ENCODE measurements at regions not wholly inside any gene's neighbourhood (a gene's known extent, or its start where the extent isn't known, plus 50 kb on each side); places are given as distances from the start of the nearest gene placed in this dataset.

GRCh38 chr2:148567716-148568115 lies 76.8 kb upstream of the EPC2 start:
- DNase-seq (ENCODE audit: low spot score), result no peak

- DNase-seq (ENCODE audit: low spot score), result peak; percentile 59
These were observed 76.0 kb upstream of the EPC2 start for GRCh38 chr2:148568597-148568996.

- DNase-seq (ENCODE audit: low spot score), result no peak
These were observed 75.3 kb upstream of the EPC2 start for GRCh38 chr2:148569221-148569620.

GRCh38 chr2:148570989-148571388 lies 73.6 kb upstream of the EPC2 start:
- DNase-seq (ENCODE audit: low spot score), result no peak

GRCh38 chr2:148577845-148578492 lies 66.6 kb upstream of the EPC2 start:
- no peak for DNase-seq (ENCODE audit: low spot score)

- no peak for DNase-seq (ENCODE audit: low spot score)
These were observed 66.1 kb upstream of the EPC2 start for GRCh38 chr2:148578493-148578884.

- DNase-seq (ENCODE audit: low spot score), result no peak
These were observed 61.7 kb upstream of the EPC2 start for GRCh38 chr2:148582679-148583511.

- DNase-seq (ENCODE audit: low spot score), result no peak
These were observed 58.9 kb upstream of the EPC2 start for GRCh38 chr2:148585696-148586095.

GRCh38 chr2:148586522-148587128 lies 57.9 kb upstream of the EPC2 start:
- DNase-seq (ENCODE audit: low spot score), result no peak

GRCh38 chr2:148590612-148591011 lies 53.9 kb upstream of the EPC2 start:
- DNase-seq (ENCODE audit: low spot score), result no peak

- DNase-seq (ENCODE audit: low spot score), result no peak
These were observed 51.8 kb upstream of the EPC2 start for GRCh38 chr2:148592791-148593190.

GRCh38 chr2:148593421-148593820 lies 51.1 kb upstream of the EPC2 start:
- DNase-seq (ENCODE audit: low spot score), result no peak

GRCh38 chr2:148594216-148594615 lies 50.3 kb upstream of the EPC2 start:
- no peak for DNase-seq (ENCODE audit: low spot score)

Data from H4 (cell line).